HUES64 (cell line): ENCODE measurements at regions not wholly inside any gene's neighbourhood (a gene's known extent, or its start where the extent isn't known, plus 50 kb on each side); places are given as distances from the start of the nearest gene placed in this dataset.
"Not testable (repeated sequence)": the region's sequence is repeated elsewhere in the genome, so short reads cannot be mapped to it uniquely, and the experiment has no call there.

ENCODE experiments used
- H3K27ac ChIP-seq: 2 replicates; pipeline ENCODE4 v1.7.0; 2013; ENCODE audit warnings: low read depth, low read length, inconsistent platforms
- H3K27me3 ChIP-seq: 2 replicates; pipeline ENCODE4 v1.6.1; 2013; ENCODE audit warnings: mild to moderate bottlenecking, low read length; ENCODE audit not compliant: insufficient read depth
- H3K36me3 ChIP-seq: 2 replicates; pipeline ENCODE4 v1.6.1; 2013; ENCODE audit warnings: mild to moderate bottlenecking, low read length; ENCODE audit not compliant: insufficient read depth
- H3K4me1 ChIP-seq: 2 replicates; pipeline ENCODE4 v1.6.1; 2013; ENCODE audit warnings: mild to moderate bottlenecking, low read length, moderate library complexity; ENCODE audit not compliant: insufficient read depth
- H3K4me3 ChIP-seq: 2 replicates; pipeline ENCODE4 v1.5.1; 2013; ENCODE audit warnings: mild to moderate bottlenecking, low read length, moderate library complexity
- H3K9ac ChIP-seq: 2 replicates; pipeline ENCODE4 v1.6.1; 2013; ENCODE audit warnings: mild to moderate bottlenecking, low read depth, low read length
- H3K9me3 ChIP-seq: 2 replicates; pipeline ENCODE4 v1.6.1; 2013; ENCODE audit warnings: low read depth, low read length; ENCODE audit not compliant: insufficient read depth
- WGBS: fragments of 150-250, 120-280 bp; methylation state at CpG from one replicate; pipeline ENCODE4 v1.1.7; 2013; ENCODE audit warnings: missing lambda C conversion rate; 5-methylcytosine and 5-hydroxymethylcytosine counted together

- H3K4me1 ChIP-seq = no peaks in the 10 kb centered on the region
- WGBS = 98% methylated on average over 3 of the region's 4 CpGs
- peaks cover 8% of the 10 kb centered on the region; the same call in 1 of the 2 replicates for H3K9me3 ChIP-seq
- H3K36me3 ChIP-seq = no peaks in the 10 kb centered on the region
- H3K9ac ChIP-seq = no peak overlapping the region
- no peak overlapping the region for H3K4me3 ChIP-seq
- no peaks in the 10 kb centered on the region for H3K27me3 ChIP-seq
- no peak overlapping the region for H3K27ac ChIP-seq
Measured at GRCh38 chr2:238606311-238606710, 179.6 kb downstream of the ASB1 start.

- Histone ChIP-seq H3K9me3 (no peaks in the 10 kb centered on the region), H3K27me3 (no peaks in the 10 kb centered on the region), H3K4me1 (no peaks in the 10 kb centered on the region), H3K36me3 (no peaks in the 10 kb centered on the region), H3K4me3 (no peak overlapping the region), H3K27ac (no peak overlapping the region), H3K9ac (no peak overlapping the region)
- 72% methylated on average over 4 of the region's 5 CpGs for WGBS
Measured at GRCh38 chr2:238613610-238614009, 186.9 kb downstream of the ASB1 start.

GRCh38 chr2:238614376-238614775 is 187.6 kb downstream of the ASB1 start:
- Histone ChIP-seq H3K4me1 (no peaks in the 10 kb centered on the region), H3K9ac (no peak overlapping the region), H3K27me3 (no peaks in the 10 kb centered on the region), H3K36me3 (no peaks in the 10 kb centered on the region), H3K4me3 (no peak overlapping the region), H3K9me3 (no peaks in the 10 kb centered on the region), H3K27ac (no peak overlapping the region)

- WGBS = 80% methylated on average over 5 of the region's 5 CpGs
- Histone ChIP-seq H3K4me3 (no peak overlapping the region), H3K27me3 (no peaks in the 10 kb centered on the region), H3K36me3 (no peaks in the 10 kb centered on the region), H3K9me3 (no peaks in the 10 kb centered on the region), H3K27ac (no peak overlapping the region), H3K9ac (no peak overlapping the region), H3K4me1 (no peaks in the 10 kb centered on the region)
Measured at GRCh38 chr2:238615187-238615586, 188.5 kb downstream of the ASB1 start.

- H3K4me3 ChIP-seq = no peak overlapping the region
- no peaks in the 10 kb centered on the region for H3K36me3 ChIP-seq
- H3K27ac ChIP-seq = no peak overlapping the region
- 96% methylated on average over 3 of the region's 5 CpGs for WGBS
- no peaks in the 10 kb centered on the region for H3K4me1 ChIP-seq
- H3K9me3 ChIP-seq = no peaks in the 10 kb centered on the region
- H3K27me3 ChIP-seq = no peaks in the 10 kb centered on the region
- H3K9ac ChIP-seq = no peak overlapping the region
Measured at GRCh38 chr2:238616681-238617080, 190.0 kb downstream of the ASB1 start.

GRCh38 chr2:238618494-238619283 is 192.0 kb downstream of the ASB1 start:
- H3K9me3 ChIP-seq, H3K9ac ChIP-seq, H3K27me3 ChIP-seq, H3K4me1 ChIP-seq, H3K36me3 ChIP-seq, H3K4me3 ChIP-seq, H3K27ac ChIP-seq: not testable (repeated sequence)
- 100% methylated on average over 1 of the region's 2 CpGs for WGBS

- Histone ChIP-seq H3K9ac (no peak overlapping the region), H3K4me3 (no peak overlapping the region), H3K27me3 (no peaks in the 10 kb centered on the region), H3K27ac (no peak overlapping the region), H3K4me1 (no peaks in the 10 kb centered on the region), H3K9me3 (no peaks in the 10 kb centered on the region), H3K36me3 (no peaks in the 10 kb centered on the region)
- 100% methylated on average over 2 of the region's 3 CpGs for WGBS
Measured at GRCh38 chr2:238627899-238628298, 201.2 kb downstream of the ASB1 start.

GRCh38 chr2:238629064-238629463 is 202.3 kb downstream of the ASB1 start:
- no peaks in the 10 kb centered on the region for H3K36me3 ChIP-seq
- no peak overlapping the region for H3K4me3 ChIP-seq
- no peak overlapping the region for H3K9ac ChIP-seq
- WGBS = 94% methylated on average over 8 of the region's 8 CpGs
- no peaks in the 10 kb centered on the region for H3K4me1 ChIP-seq
- no peaks in the 10 kb centered on the region for H3K9me3 ChIP-seq
- no peak overlapping the region for H3K27ac ChIP-seq
- H3K27me3 ChIP-seq = no peaks in the 10 kb centered on the region

GRCh38 chr2:238631491-238632180 is 204.9 kb downstream of the ASB1 start:
- no peak overlapping the region for H3K9ac ChIP-seq
- no peak overlapping the region for H3K4me3 ChIP-seq
- 93% methylated on average over 15 of the region's 15 CpGs for WGBS
- H3K4me1 ChIP-seq = no peaks in the 10 kb centered on the region
- no peaks in the 10 kb centered on the region for H3K27me3 ChIP-seq
- H3K27ac ChIP-seq = no peak overlapping the region
- no peaks in the 10 kb centered on the region for H3K36me3 ChIP-seq
- no peaks in the 10 kb centered on the region for H3K9me3 ChIP-seq

GRCh38 chr2:238632181-238633060 is 205.7 kb downstream of the ASB1 start:
- Histone ChIP-seq H3K4me3 (no peak overlapping the region), H3K27ac (no peak overlapping the region), H3K36me3 (no peaks in the 10 kb centered on the region), H3K9me3 (no peaks in the 10 kb centered on the region), H3K27me3 (no peaks in the 10 kb centered on the region), H3K4me1 (no peaks in the 10 kb centered on the region), H3K9ac (no peak overlapping the region)
- 93% methylated on average over 26 of the region's 26 CpGs for WGBS
